GM12874 (cell line): ENCODE measurements at regions not wholly inside any gene's neighbourhood (a gene's known extent, or its start where the extent isn't known, plus 50 kb on each side); places are given as distances from the start of the nearest gene placed in this dataset.

Experiments used
- TF ChIP-seq, protein P1 (sequence below): IDR thresholded peaks from 2 replicates; pipeline ENCODE4 v1.5.1; 2011; ENCODE audit warnings: low read depth, mild to moderate bottlenecking, control low read depth, low read length, moderate library complexity; ENCODE audit not compliant: insufficient read depth

- TF ChIP-seq, protein P1, sequence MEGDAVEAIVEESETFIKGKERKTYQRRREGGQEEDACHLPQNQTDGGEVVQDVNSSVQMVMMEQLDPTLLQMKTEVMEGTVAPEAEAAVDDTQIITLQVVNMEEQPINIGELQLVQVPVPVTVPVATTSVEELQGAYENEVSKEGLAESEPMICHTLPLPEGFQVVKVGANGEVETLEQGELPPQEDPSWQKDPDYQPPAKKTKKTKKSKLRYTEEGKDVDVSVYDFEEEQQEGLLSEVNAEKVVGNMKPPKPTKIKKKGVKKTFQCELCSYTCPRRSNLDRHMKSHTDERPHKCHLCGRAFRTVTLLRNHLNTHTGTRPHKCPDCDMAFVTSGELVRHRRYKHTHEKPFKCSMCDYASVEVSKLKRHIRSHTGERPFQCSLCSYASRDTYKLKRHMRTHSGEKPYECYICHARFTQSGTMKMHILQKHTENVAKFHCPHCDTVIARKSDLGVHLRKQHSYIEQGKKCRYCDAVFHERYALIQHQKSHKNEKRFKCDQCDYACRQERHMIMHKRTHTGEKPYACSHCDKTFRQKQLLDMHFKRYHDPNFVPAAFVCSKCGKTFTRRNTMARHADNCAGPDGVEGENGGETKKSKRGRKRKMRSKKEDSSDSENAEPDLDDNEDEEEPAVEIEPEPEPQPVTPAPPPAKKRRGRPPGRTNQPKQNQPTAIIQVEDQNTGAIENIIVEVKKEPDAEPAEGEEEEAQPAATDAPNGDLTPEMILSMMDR, result no peak
Observed at GRCh38 chr16:85333337-85333736, 221.1 kb upstream of the CIBAR2 start.

GRCh38 chr16:85333744-85334640 is 221.7 kb upstream of the CIBAR2 start:
- TF ChIP-seq, protein P1, result no peak

- TF ChIP-seq, protein P1, result no peak
Observed at GRCh38 chr16:85334718-85335583, 222.7 kb upstream of the CIBAR2 start.

DNA sequence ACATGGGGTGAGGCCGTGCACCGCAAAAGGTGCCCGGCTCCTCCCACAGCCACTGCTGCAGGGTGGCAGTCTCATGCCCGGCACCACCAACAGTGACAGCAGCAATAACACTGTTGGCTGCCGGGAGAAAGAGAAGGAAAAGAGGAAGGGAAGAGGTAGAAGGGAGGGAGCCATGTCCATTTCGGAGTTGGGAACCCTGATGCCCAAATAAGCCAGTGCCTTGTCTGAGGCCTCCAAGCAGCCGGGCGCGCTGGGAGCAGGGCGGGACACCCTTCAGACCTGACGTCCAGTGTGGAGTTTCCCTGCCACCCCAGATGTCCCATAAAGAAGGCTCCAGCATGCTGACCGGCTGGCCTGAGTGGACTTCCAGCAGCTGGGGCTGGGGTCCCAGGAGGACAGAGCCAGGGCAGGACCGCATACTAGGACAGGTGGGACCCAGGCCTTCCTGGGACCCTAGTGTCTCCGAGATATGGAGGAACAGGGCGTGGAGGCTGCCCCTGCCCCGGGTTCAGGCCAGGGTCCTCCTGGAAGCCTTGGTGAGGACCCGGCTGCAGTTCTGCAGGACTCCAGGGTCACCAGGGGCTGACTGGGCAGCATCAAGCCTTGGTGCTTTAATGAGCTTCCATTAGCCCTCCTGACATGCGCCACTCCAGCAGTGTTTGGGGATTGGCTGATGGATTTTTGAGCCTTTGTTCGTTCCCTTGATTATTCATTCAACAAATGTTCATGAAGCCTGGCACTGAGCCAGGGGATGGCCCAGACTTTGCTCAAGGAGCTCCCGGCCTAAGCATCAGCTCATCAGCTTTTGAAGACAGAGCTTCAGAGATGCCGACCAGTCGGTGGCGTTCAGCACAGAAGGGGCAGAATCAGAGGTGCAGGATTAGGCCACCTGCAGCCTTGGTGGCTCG is 223.6 kb upstream of the CIBAR2 start:
- TF ChIP-seq, protein P1, result no peak

- TF ChIP-seq, protein P1, result no peak
Observed at GRCh38 chr16:85337910-85338637, 225.8 kb upstream of the CIBAR2 start.

DNA sequence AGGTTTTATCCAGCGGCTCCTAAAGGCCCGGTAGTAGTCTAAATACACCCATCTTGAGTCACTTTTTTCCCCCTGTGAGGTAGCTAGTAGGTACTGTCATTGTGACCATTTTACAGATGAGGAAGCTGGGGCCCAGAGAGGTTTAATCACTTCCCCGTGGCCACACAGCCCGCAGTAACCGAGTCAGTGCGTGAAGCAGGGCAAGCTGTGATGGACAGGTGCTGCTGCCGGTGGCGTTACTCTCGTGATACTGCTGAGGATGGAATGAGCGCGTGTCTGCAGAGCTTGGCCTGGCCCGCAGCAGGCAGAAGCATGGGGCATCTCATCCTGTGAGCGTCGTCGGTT is 226.3 kb upstream of the CIBAR2 start:
- TF ChIP-seq, protein P1, result no peak
